ENCODE measurements at regions not wholly inside any gene's neighbourhood (a gene's known extent, or its start where the extent isn't known, plus 50 kb on each side); places are given as distances from the start of the nearest gene placed in this dataset.

GRCh38 chr3:168608926-168609325 is 513.2 kb upstream of the GOLIM4 start:
- DNase-seq: no peak
- H3K4me1 ChIP-seq: no peaks in the 10 kb centered on the region
- no peak for TF ChIP-seq POLR2A (IDR thresholded peaks at IDR 0.05)
- TF ChIP-seq EP300 (IDR thresholded peaks at IDR 0.05): no peak
- TF ChIP-seq CTCF (IDR thresholded peaks at IDR 0.05): no peak
- no peak for TF ChIP-seq POLR2AphosphoS5 (IDR thresholded peaks at IDR 0.05)
- H3K27me3 ChIP-seq: no peaks in the 10 kb centered on the region
- 57 to 80% methylated on average over 3 of the region's 3 CpGs for WGBS, 2 donors
- no peak overlapping the region for H3K4me3 ChIP-seq
- H3K27ac ChIP-seq: no peak overlapping the region
- H3K9me3 ChIP-seq: no peaks in the 10 kb centered on the region
- H3K36me3 ChIP-seq: no peaks in the 10 kb centered on the region
- ATAC-seq (ENCODE audit: low FRiP score in 2 of 2): no peak

DNA sequence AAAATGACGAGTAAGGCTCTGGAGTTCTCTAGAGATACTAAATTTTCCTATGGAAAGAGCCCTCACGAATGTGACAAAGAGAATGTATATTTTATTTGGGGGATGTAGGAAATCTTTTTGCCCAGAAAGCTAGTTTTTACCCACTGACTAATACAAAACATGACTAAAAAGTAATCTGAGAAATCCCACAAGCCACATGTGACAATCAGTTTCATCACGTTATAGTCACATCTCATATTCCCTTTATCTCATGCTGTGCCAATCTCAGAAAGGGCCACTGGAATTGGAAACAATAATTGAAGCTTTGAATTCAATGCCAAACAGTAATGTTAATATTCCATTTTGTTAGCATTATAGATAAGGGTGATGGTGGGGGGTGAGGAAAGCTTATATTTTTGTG is 509.0 kb upstream of the GOLIM4 start:
- no peak for ATAC-seq (ENCODE audit: low FRiP score in 2 of 2)
- no peaks in the 10 kb centered on the region for H3K4me1 ChIP-seq
- no peak for DNase-seq
- H3K36me3 ChIP-seq: no peaks in the 10 kb centered on the region
- WGBS, 2 donors: 77 to 80% methylated on average over 3 of the region's 3 CpGs
- no peaks in the 10 kb centered on the region for H3K27me3 ChIP-seq
- TF ChIP-seq POLR2A (IDR thresholded peaks at IDR 0.05): no peak
- no peak for TF ChIP-seq POLR2AphosphoS5 (IDR thresholded peaks at IDR 0.05)
- no peak for TF ChIP-seq EP300 (IDR thresholded peaks at IDR 0.05)
- no peak for TF ChIP-seq CTCF (IDR thresholded peaks at IDR 0.05)
- H3K27ac ChIP-seq: no peak overlapping the region
- no peaks in the 10 kb centered on the region for H3K9me3 ChIP-seq
- H3K4me3 ChIP-seq: no peak overlapping the region

- DNase-seq (no peak), ATAC-seq (ENCODE audit: low FRiP score in 2 of 2) (no peak)
- no peaks in the 10 kb centered on the region for H3K4me1 ChIP-seq
- H3K27ac ChIP-seq: no peak overlapping the region
- no peaks in the 10 kb centered on the region for H3K36me3 ChIP-seq
- H3K9me3 ChIP-seq: no peaks in the 10 kb centered on the region
- WGBS, 2 donors: 93 to 94% methylated on average over 2 of the region's 2 CpGs
- no peaks in the 10 kb centered on the region for H3K27me3 ChIP-seq
- no peak overlapping the region for H3K4me3 ChIP-seq
- TF ChIP-seq POLR2A (IDR thresholded peaks at IDR 0.05): no peak
- TF ChIP-seq POLR2AphosphoS5 (IDR thresholded peaks at IDR 0.05): no peak
- no peak for TF ChIP-seq EP300 (IDR thresholded peaks at IDR 0.05)
- TF ChIP-seq CTCF (IDR thresholded peaks at IDR 0.05): no peak
These were observed 502.5 kb upstream of the GOLIM4 start for GRCh38 chr3:168598250-168598649.

DNA sequence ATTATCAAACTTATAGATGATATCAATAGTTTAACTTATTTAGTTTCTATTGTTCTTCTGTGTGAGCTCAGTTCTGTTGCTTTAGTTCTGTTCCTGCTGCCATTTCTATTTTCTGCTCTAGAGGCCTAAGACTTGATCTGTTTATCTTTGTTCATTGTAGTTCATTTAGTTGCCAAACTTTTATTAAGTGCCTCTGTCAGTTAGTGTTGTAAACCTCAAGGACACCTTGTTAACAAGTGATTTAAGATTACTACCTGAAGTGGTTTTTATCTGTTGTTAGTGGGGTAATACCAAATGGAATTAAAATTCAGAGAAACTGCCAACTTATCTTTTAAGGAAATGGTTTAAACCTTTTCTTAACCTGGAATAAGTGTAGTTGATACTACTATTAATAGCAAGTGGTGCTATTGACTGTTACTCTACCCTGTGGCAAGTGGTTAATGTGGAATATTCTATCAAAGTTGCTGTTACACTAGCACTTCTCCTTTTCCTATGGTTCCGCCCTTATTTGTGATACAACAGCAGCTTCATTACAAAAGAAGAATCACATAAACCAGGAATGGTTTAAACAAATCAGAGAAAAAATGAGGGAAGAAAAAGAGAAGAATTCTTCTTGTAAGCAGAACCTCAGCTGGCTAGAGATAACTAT is 500.6 kb upstream of the GOLIM4 start:
- ATAC-seq (ENCODE audit: low FRiP score in 2 of 2) (no peak), DNase-seq (no peak)
- no peaks in the 10 kb centered on the region for H3K36me3 ChIP-seq
- H3K27ac ChIP-seq: no peak overlapping the region
- no peak for TF ChIP-seq POLR2AphosphoS5 (IDR thresholded peaks at IDR 0.05)
- TF ChIP-seq POLR2A (IDR thresholded peaks at IDR 0.05): no peak
- TF ChIP-seq CTCF (IDR thresholded peaks at IDR 0.05): no peak
- H3K27me3 ChIP-seq: no peaks in the 10 kb centered on the region
- no peak overlapping the region for H3K4me3 ChIP-seq
- H3K4me1 ChIP-seq: no peaks in the 10 kb centered on the region
- 58 to 74% methylated on average over 1 of the region's 1 CpG for WGBS, 2 donors
- H3K9me3 ChIP-seq: no peaks in the 10 kb centered on the region

DNA sequence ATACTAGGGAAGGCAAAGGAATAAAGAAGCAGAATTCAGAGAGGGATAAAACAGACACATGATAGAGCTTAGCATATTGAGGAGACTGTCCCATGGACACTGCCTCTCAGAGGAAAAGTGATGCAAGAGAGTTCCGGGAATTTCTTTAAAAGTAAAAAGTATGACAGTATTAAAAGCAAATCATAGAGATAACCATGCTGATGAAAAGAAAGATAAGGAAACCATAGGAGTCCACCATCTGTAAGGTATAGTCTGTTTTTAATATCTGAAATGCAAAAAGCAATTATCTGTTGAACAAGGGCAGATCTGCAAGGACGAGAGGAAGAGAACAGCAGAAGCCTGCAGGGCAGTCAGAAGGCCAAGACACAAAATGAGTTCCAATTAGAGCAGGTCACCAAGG is 495.9 kb upstream of the GOLIM4 start:
- ATAC-seq (ENCODE audit: low FRiP score in 2 of 2) (no peak), DNase-seq (no peak)
- WGBS, 2 donors: 68 to 78% methylated on average over 2 of the region's 2 CpGs
- Histone ChIP-seq H3K27me3 (no peaks in the 10 kb centered on the region), H3K27ac (no peak overlapping the region), H3K4me1 (no peaks in the 10 kb centered on the region), H3K9me3 (no peaks in the 10 kb centered on the region), H3K36me3 (no peaks in the 10 kb centered on the region), H3K4me3 (no peak overlapping the region)
- TF ChIP-seq POLR2AphosphoS5 (IDR thresholded peaks at IDR 0.05) (no peak), POLR2A (IDR thresholded peaks at IDR 0.05) (no peak), EP300 (IDR thresholded peaks at IDR 0.05) (no peak), CTCF (IDR thresholded peaks at IDR 0.05) (no peak)

Data from upper lobe of left lung (tissue), 6 donors.